GM19468 (cell line): ENCODE measurements at regions not wholly inside any gene's neighbourhood (a gene's known extent, or its start where the extent isn't known, plus 50 kb on each side); places are given as distances from the start of the nearest gene placed in this dataset.

ENCODE experiments used
- ATAC-seq: cut with Tn5 transposase; IDR thresholded peaks from one replicate; pipeline ENCODE4 v1.9.1; 2021; ENCODE audit warnings: mild to moderate bottlenecking, moderate library complexity, moderate number of reproducible peaks; ENCODE audit not compliant: unreplicated experiment; ENCODE audit errors: extremely low read depth

DNA sequence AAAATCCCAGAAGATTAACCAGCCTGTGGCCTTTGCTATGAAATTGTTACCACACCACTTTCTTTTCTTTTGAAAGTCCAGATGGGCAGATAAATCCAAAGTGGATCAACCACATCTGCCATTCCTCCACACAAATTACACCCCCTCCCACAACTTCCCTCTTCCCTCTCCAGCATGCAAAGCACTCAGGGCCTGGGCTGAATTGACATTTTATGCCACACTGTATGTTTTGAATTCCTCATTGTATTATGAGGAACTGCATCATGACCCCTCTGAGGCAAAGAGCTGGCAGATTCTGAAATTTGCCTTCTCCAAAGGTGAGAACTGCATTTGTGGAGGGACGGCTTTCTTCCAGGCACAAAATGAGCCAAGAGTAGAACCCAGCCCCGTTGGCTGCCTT is 589.2 kb upstream of the KLF4 start:
- ATAC-seq: no peak

DNA sequence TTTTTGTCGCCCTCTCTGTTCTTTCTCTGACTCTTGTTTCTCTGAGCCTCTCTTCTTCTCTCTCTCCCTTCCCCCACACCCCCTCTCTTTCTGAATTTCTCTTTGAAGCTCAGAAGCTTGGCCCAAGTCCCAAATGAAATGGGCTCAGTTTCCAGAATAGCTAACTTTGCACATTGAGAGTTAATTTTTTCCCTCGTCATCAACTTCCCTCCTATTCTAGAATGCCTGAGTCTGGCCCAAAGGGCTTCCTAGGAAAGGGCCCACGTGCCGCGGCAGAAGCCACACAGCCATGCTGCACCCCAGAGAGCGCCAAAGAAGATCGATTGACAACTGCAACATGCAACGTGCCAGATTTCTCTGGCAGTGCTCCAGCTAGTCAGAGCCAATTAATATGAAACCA is 588.8 kb upstream of the KLF4 start:
- ATAC-seq: no peak

GRCh38 chr9:108077556-108077955 is 588.0 kb upstream of the KLF4 start:
- ATAC-seq: no peak

DNA sequence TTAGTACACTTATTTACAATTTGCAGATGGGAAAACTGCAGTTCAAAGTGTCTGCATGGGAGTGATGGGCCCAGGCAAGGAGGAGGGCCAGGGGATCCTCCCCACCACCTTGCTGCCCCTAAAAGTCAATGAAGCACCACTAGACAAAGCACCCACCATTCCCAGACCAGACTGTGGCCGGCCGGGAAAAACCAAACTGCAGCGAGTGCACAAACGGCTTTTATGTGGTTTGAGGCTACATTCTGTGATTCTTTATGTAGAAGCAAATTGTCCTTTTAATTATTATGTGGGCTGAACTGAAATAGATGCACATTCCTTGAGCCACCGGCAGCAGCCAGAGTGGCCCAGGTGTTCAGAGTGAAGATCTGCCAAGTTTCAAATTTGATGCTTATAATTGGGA is 585.3 kb upstream of the KLF4 start:
- ATAC-seq: no peak

DNA sequence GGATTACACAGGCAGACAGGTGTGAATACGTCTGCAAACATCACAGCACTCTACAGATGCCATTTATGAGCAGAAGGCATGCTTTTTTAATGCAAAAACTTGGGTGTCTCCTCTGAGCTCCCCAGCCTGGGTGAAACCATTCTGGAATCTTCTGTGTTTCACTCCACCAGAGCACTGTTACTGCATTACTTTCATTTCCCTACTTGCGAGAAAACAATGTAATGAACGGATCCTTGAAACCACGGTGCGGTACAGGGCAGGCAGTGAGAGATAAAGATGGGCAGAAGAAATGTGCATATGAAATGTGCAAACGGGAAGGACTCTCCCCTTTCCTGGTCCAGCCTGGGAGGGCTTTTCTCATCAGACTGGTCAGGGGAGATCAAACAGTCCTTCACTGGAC is 584.3 kb upstream of the KLF4 start:
- ATAC-seq: no peak

DNA sequence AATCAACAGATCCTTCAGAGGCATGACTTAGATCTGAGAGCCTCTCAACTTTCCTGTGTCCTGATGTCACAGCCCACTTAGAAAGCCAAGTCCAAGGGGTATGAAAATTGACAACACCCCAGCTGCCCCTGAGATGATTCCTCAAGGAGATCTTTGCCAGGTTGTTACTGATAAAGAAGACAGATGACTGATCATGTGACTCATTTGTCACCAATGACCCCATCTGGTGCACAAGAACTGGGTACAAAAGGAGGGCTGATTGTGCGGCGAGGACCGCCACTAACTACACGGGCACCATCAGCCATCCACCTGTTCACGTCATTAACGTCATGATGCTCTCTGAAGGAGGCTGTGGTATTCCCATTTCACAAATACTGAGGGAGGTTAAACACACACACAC is 583.2 kb upstream of the KLF4 start:
- no peak for ATAC-seq

DNA sequence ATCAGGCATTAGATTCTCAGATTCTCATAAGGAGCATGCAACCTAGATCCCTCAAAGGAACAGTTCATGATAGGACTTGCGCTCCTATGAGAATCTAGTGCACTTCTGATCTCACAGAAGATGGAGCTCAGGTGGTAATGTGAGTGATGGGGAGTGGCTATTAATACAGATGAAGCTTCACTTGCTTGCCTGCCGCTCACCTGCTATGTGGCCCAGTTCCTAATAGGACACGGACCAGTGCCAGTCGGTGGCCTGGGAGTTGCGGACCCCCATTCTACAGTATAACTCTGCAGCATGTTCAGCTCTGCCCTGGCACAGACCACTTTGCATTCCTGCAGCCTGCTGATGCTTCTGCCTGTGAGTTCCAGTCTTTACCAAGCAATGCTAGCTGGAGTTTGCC is 581.3 kb upstream of the KLF4 start:
- ATAC-seq: no peak

DNA sequence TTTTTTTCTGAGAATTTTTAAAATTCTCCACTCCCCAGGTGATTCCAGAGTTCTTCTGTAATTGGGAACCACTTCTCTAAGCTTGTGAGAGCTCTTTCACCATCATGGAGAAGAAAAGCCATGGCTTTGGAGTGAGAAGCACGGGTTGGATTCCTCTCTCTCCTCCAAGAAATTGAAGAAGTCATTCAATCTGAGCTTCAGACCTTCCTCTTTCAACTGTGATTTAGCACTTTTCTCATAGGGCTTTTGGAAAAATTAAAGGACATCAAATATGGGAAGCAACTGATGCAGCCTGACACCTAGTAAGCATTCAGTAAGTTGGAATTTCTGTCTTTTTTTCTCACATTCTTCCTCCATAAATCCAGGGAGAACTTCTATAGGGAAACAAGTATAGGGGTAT is 580.4 kb upstream of the KLF4 start:
- no peak for ATAC-seq

DNA sequence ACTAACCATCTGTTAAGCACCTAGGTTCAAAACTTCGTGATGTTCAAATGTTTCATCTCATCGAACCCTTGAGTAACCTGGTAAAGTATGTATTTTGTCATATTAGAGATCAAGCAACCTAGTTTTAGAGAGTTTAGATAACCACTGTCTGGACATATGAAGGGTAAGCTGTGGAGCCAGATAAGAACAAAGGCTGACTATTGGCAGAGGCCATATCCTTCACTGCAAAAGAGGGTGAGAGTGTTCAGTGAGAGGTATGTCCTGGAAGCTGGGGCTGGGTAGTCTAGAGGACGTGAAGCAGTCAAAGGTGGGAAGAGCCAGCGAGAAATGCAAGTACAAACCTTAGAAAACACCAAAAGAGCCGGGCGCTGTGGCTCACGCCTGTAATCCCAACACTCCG is 573.1 kb upstream of the KLF4 start:
- no peak for ATAC-seq

- no peak for ATAC-seq
These were observed 570.6 kb upstream of the KLF4 start for GRCh38 chr9:108060175-108060574.

DNA sequence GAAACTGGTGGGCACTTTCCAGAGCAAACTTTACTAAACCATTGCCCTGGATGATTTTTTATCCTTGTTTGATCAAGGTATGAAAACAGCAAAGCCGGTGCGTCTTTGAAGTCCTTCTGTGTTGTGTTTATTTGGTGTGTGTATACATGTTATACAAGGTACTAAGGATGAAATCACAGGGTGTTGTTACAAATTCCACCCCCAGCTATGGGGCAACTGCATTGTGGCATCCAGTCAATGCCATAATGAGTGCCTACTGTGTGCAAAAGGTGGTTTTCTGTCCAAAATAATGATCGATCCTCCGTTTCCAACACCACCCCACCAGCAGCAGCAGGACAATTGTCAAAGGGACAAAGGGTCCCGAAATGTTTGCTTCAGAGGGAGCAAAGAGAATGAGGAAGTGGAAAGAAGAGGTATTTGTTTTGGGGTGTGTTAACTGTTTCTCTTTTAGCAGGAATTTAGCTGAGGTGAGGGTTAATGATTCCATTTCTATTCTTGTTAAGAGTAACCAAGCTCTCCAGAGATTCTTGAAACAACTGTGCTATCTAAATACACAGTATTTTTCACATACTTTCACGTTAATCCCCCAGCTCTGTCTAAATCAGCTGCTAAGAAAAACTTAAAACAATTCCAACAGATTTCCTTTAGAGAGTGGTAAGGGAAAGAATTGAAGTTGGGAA is 568.7 kb upstream of the KLF4 start:
- no peak for ATAC-seq

GRCh38 chr9:108057421-108058134 is 568.0 kb upstream of the KLF4 start:
- no peak for ATAC-seq

DNA sequence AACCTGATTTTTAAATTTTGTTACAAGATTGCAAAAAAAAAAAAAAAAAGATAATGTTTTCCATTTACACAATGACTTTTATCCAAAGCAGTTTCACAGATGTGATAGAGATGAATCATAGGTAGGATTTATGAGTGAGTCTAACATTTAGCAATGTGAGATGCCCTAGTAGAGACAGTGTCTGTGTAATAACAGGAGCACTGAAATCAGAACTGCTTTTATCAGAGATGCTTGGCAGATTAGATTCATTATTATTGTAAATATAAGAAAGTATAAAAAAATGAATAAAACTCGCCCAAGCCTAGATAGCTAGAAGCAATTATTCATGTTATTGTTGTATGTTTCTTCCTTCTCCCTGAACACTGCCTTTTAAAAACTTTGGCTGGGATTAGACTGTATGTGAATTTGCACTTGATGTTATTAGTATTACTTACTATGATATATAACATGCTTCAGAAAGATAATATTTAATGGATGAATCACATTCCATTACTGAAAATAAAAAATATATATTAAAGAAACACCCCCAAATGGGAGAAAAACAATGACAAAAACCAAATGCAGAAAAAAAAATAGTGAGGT is 567.3 kb upstream of the KLF4 start:
- no peak for ATAC-seq

DNA sequence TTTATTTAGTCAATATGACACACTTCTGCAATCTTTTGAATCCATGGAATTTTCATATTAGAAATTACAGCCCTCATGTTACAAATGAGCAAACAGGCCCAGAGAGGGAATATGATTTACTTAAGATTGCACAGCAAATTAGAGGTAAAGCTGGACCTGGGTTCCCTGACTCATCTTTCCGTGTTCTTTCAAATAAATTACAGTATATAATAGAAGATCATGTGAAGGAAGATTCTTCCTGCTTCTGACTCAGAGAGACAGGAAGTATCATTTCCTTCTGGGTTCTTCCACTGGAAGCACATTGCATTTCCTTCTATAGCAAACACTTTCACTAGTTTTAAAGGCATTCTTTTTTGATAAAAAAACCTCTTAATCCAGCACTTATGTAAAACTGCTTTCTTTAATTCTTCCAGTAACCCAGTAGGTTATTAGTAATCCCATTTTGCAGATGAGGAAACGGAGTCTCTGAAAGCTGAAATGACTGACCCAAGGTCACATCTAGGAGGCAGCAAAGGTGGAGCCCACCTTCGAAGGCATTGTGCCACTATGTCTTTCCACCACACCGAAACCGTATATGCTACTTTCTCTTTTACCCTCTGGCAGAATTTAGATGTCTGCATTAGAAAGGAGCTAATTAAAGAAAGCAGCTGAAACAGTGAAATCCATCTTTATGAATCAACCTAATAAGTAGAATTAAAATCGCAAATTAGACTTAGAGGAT is 566.7 kb upstream of the KLF4 start:
- no peak for ATAC-seq

DNA sequence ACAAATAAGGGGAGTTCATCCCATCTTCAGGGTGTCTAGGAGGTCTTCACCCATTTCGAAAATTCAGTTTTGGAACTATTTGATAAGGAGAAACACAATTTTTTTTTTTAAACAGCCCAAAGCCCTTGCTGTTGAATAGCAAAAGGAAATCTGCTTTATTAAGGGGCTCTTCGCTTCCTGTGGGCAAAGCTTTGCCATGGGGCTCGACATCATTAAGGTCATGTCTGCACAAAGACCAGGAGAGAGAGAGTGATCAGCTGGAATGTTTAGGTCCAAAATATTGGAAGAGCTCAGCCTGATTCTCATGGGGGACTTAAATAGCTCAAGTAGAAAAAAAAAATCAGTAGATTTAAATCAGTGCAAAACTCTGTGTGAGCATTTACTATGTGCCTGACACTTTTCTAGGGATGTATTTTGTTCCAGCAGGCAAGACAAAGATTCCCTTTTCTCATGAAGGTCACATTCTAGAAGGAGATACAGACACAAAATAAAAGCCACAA is 564.6 kb upstream of the KLF4 start:
- no peak for ATAC-seq

DNA sequence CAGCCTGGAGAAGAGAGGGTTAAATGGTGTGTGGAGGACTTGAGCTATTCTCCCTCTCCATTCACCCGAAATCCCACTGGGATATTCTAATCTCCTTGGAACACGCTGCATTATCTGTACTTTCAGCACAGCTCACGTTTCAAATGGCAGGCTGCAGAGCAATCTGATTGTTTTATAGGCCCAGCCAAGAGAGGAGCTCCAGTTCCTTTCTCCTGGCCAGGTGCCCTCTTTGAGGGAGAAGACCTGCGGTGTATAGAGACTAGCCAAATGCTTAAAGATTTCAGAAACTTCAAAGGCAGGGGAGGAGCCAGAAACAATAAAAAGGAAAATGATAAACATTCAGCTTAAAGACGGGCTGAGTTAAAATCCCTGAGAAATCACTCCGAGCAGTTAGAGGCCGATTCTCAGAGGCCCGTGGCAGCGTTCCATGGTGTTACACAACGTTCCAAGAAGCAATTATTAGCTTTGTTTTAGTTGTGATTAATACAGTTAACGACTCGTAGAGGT is 564.0 kb upstream of the KLF4 start:
- ATAC-seq: no peak

DNA sequence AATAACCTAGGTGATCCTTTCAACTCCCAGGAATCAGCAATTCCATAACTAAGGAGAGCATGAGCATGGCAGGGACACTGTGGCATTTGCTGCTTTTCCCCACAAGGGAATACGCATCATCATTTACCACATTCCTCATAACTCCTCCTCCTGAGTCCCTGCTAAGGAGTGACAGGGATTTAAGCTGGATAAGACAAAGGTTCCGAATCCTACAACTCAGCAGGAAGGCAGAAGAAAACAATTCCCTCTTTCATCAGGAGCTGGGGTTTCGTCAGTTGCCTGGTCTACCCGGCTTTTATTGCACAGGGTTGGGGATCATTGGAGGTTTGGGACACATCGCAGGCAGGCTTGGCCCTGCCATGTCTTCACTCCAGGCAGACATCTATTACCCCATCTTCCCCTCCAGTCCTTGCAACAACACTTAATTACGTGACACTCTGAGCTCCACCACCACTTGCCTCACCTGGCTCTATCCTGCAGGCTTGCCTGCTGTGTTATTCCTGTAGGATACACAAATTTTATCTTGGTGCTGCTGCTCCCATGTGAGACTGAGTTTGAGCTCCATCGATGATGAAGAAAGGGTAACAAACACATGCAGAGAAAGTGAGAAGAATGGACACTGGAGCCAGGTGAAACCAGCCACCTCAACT is 563.0 kb upstream of the KLF4 start:
- ATAC-seq: no peak

DNA sequence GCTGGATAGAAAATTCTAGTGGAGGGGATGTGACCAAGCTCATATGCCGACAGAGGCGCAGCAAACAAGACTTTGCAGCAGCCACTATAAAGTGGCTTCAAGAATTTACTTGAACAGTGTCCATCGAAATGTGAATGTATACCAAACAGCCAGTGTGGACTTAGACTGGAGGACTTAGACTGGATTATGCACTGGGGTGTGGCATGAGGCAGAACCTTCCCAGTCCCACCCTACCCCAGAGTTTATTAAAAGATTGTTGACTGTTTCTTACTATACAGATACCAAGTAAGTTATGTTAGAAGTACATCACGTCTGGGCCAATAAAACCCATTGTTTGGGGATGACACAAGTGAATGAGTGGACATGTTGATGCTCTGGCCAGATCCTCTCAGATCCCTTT is 561.3 kb upstream of the KLF4 start:
- ATAC-seq: no peak

DNA sequence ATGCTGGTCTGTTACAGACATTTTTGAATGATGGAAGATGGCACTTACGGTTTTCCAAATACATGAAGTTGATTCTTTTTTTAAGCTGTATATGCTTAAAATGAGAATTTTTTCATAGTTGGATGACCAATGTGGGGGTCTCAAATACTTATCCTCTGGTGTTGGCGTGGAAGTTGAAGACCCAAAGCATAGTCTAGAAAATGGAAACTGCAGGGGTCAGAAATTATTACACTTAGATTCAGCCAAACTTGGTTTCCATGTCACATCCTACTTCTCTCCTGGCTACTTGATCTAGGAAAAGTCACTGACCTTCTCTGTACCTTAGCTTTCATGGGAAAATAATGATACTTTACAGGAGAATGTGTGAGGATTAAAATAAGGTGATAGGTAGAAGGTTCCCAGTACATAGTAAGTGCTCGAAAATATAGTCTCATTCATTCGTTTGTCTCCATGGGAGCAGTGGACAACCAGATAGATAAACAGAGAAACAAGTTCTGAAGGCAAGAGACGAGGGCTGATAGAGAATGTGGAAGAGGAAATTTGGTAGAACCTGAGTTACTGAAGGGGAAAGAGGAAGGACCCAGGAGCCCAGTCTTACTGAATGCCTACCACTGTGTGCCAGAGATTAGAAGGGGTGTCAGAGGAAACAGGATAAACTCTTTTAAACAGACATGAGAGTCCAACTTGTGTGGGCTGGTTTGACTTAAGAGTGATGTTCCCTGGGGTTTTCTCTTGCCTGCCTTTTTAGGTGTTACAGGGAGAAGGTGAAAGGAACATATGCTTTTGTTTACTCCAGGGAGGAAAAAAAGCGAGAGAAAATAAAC is 560.3 kb upstream of the KLF4 start:
- ATAC-seq: no peak
